Activated CD8-positive, alpha-beta T cell treated with anti-CD3 and anti-CD28 coated beads, Interleukin-2, amount 10 ng/mL, durations not matched to agents 7 days and 5 days (primary cell): ENCODE measurements at regions not wholly inside any gene's neighbourhood (a gene's known extent, or its start where the extent isn't known, plus 50 kb on each side); places are given as distances from the start of the nearest gene placed in this dataset.

Experiments
- ATAC-seq: fragments of 150-1000 bp; cut with Tn5 transposase; one replicate; pipeline ENCODE4 v1.10.0; 2021; ENCODE audit warnings: moderate library complexity
- CTCF ChIA-PET: fragments of 350-600 bp; sonication (Branson Sonifier 250); formaldehyde crosslinking; loops from one replicate; lab custom pipeline; 2021; ENCODE audit warnings: antibody characterized with exemption; lab: Charles Lee
- POLR2A ChIA-PET: fragments of 350-600 bp; sonication (Branson Sonifier 250); formaldehyde crosslinking; loops from one replicate; lab custom pipeline; 2021; ENCODE audit warnings: antibody characterized with exemption; lab: Charles Lee
- DNase-seq: peaks from one replicate; pipeline ENCODE4 v3.0.0-alpha.2; 2020
- H3K27ac Mint-ChIP-seq: one replicate; pipeline ENCODE4 v1.8.0; 2021; ENCODE audit warnings: mild to moderate bottlenecking, mixed read lengths
- H3K27me3 Mint-ChIP-seq: one replicate; pipeline ENCODE4 v1.8.0; 2021; ENCODE audit warnings: low read depth, mixed read lengths
- H3K36me3 Mint-ChIP-seq: one replicate; pipeline ENCODE4 v1.8.0; 2021; ENCODE audit warnings: low read depth, mixed read lengths
- H3K4me1 Mint-ChIP-seq: one replicate; pipeline ENCODE4 v1.8.0; 2021; ENCODE audit warnings: low read depth, mixed read lengths
- H3K4me3 Mint-ChIP-seq: one replicate; pipeline ENCODE4 v1.8.0; 2021; ENCODE audit warnings: mild to moderate bottlenecking, mixed read lengths
- H3K9me3 Mint-ChIP-seq: one replicate; pipeline ENCODE4 v1.8.0; 2022; ENCODE audit warnings: mixed read lengths; ENCODE audit not compliant: insufficient read depth

DNA sequence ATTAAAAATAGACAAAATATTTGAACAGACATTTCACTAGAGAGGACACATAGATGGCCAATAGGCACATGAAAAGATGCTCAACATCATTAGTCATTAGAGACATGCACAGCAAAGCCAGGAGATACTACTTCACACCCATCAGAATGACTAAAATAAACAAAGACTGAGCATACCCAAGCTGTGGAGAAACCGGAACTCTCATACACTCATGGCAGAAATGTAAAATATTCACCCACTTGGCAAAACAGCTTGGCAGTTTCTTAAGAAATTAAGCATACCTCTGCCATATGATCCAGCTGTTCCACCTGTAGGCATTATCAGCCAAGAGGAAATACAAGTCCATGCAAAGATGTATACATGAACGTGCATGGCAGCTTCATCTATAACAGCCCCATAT, 213.4 kb downstream of the TSHZ3 start:
- ChIA-PET POLR2A (no interaction called here), CTCF (no interaction called here)
- no peaks in the 10 kb centered on the region for H3K4me1 Mint-ChIP-seq
- no peak overlapping the region for H3K27ac Mint-ChIP-seq
- H3K36me3 Mint-ChIP-seq = no peaks in the 10 kb centered on the region
- H3K27me3 Mint-ChIP-seq = peaks cover 5% of the 10 kb centered on the region
- no peak for ATAC-seq
- H3K4me3 Mint-ChIP-seq = no peak overlapping the region
- no peak for DNase-seq
- no peaks in the 10 kb centered on the region for H3K9me3 Mint-ChIP-seq

DNA sequence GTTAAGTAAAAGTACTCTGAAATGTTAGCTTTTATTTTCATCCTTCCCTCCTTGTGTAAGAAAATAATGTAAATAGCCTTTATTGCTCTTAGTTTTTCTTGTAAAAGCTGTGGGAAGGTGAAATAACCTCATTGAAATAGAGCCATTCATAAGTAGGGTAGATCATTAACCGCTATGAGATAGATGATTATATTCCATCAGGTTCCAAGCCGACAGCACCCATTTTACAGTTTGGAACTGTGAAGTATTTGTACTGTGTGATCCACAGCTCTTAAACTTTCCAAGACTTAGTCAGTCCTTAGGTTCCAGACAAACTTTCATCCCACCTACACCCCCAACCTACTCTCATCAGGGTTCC, 216.5 kb downstream of the TSHZ3 start:
- Mint-ChIP-seq H3K4me1 (no peaks in the 10 kb centered on the region), H3K4me3 (no peak overlapping the region), H3K27ac (no peak overlapping the region), H3K36me3 (no peaks in the 10 kb centered on the region), H3K27me3 (peaks cover 5% of the 10 kb centered on the region), H3K9me3 (no peaks in the 10 kb centered on the region)
- ATAC-seq (no peak), DNase-seq (no peak)
- ChIA-PET POLR2A (no interaction called here), CTCF (no interaction called here)

DNA sequence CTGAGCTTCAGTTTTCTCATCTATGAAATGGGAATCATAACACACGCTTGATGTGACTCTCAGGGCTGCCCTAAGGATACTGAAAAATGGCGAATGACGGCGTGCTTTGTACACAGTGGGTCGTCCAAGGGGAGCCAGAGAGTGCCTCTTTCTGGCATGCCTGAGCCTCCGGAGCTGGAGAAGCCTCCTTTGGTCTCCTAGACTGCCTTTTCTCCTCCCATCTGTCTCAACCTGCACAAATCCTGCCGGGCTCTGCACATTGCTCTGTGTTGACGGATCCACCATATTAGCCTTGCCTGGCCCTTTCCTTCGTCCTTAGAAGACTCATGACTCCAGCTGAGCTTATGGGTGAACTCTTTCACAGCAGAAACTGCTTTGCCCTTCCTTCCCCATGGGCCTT, 220.9 kb downstream of the TSHZ3 start:
- CTCF ChIA-PET = no interaction called here
- H3K4me3 Mint-ChIP-seq = no peak overlapping the region
- H3K27ac Mint-ChIP-seq = no peak overlapping the region
- ATAC-seq = no peak
- no peak for DNase-seq
- POLR2A ChIA-PET = no interaction called here
- H3K27me3 Mint-ChIP-seq = no peaks in the 10 kb centered on the region
- H3K9me3 Mint-ChIP-seq = no peaks in the 10 kb centered on the region
- no peaks in the 10 kb centered on the region for H3K36me3 Mint-ChIP-seq
- H3K4me1 Mint-ChIP-seq = no peaks in the 10 kb centered on the region

DNA sequence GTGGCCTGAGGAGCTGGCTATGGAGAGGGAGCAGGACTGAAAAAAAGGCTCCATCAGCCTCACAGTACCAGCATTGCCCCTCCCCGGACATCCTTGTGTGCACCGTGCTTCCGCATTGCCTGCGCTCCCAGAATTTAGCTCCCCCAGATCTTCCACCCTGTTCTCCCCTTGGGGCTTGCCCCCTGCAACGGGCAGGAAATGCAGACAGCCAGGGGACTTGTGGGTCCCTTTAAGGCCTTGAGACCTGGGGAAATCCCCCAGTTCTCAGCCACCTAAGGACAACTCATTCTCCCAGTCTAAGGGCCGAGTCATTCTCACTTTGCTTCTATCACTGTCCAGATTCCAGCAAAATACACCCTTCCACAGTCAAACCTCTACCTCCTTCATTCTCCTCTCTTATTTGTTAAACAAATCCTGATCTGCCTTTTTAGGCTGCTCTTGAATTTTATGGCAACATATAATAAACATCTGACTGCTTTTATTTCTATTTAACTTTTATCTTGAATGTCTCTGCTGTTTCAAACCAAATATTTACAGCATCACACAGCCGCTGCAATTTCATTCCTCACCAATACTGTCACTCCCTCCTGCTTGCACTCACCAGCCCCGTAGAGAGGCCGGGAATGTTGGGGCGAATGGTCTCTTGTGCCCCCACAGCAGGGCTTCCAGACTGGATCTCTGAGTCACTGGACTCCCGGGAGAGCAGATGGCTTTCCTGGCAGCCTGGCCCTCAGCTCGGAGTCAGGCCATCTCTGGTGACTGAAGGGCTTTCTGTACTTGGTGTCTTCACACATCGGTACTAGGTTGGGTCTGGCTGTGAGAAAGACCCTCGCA, 221.9 kb downstream of the TSHZ3 start:
- Mint-ChIP-seq H3K9me3 (no peaks in the 10 kb centered on the region), H3K4me3 (no peak overlapping the region), H3K36me3 (no peaks in the 10 kb centered on the region), H3K4me1 (no peaks in the 10 kb centered on the region), H3K27ac (no peak overlapping the region), H3K27me3 (no peaks in the 10 kb centered on the region)
- no peak for DNase-seq
- ChIA-PET POLR2A (no interaction called here), CTCF (no interaction called here)
- no peak for ATAC-seq

DNA sequence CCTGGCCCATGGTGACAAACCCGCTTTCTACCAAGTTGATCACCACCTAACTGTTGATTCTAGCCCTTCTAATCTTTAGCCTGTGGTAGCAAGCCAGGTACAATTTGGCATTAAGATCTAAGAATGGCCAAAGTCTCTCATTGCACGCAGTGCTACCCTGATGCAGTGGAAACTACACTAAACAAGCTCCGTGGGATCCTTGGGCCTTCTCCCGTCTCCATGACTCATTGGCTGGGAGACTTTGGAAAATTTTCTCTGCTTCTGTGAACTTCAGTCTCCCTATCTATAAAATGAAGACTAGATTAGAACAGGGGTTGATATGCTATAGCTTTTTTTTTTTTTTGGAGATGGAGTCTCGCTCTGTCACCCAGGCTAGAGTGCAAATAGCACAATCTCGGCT, 223.0 kb downstream of the TSHZ3 start:
- no peak for DNase-seq
- Mint-ChIP-seq H3K27ac (no peak overlapping the region), H3K36me3 (no peaks in the 10 kb centered on the region), H3K9me3 (no peaks in the 10 kb centered on the region), H3K27me3 (no peaks in the 10 kb centered on the region), H3K4me3 (no peak overlapping the region), H3K4me1 (no peaks in the 10 kb centered on the region)
- POLR2A ChIA-PET = no interaction called here
- ATAC-seq = no peak
- CTCF ChIA-PET = no interaction called here

DNA sequence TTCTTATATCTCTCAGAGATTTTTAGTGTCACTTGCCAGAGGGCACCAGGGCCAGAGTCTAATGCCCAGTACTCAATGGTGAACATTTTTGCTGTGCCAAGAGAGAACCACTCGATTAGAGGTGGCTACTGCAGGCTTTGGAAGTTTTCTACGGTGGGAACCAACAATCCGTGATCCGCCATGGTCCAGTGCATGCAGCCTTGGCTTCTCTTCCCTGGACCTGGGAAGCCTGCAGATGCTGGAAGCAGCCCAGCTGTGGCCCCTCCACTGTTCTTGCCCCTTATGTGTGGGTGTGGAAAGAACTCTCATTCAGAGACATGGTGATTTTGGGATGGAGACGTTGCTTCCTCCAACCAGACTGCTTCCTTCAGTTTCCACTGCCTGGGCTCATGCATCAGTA, 224.2 kb downstream of the TSHZ3 start:
- H3K36me3 Mint-ChIP-seq = no peaks in the 10 kb centered on the region
- DNase-seq = no peak
- no peaks in the 10 kb centered on the region for H3K27me3 Mint-ChIP-seq
- H3K27ac Mint-ChIP-seq = no peak overlapping the region
- ATAC-seq = no peak
- CTCF ChIA-PET = no interaction called here
- no peaks in the 10 kb centered on the region for H3K4me1 Mint-ChIP-seq
- no peaks in the 10 kb centered on the region for H3K9me3 Mint-ChIP-seq
- POLR2A ChIA-PET = no interaction called here
- no peak overlapping the region for H3K4me3 Mint-ChIP-seq

DNA sequence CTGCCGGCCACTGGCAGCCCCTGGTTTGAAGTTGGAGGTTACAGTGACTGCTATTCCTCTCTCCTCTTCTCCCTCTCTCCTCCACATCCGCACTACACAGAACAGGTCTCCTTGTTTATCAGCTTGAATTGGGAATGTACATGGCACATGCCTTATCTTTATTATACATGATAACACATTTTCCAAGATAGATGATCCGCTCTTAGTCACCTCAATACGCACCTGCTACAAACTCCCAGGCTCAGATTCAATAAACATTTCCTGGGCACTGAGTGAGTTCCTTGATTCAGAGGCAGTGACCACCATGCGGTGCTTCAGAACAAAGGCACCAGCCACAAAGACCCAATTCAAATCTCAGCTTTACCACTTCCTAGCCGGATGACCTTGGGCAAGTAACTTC, 227.7 kb downstream of the TSHZ3 start:
- Mint-ChIP-seq H3K4me1 (no peaks in the 10 kb centered on the region), H3K4me3 (no peak overlapping the region), H3K27ac (no peak overlapping the region), H3K27me3 (peaks cover 5% of the 10 kb centered on the region), H3K36me3 (no peaks in the 10 kb centered on the region), H3K9me3 (no peaks in the 10 kb centered on the region)
- DNase-seq (no peak), ATAC-seq (no peak)
- ChIA-PET POLR2A (no interaction called here), CTCF (no interaction called here)

DNA sequence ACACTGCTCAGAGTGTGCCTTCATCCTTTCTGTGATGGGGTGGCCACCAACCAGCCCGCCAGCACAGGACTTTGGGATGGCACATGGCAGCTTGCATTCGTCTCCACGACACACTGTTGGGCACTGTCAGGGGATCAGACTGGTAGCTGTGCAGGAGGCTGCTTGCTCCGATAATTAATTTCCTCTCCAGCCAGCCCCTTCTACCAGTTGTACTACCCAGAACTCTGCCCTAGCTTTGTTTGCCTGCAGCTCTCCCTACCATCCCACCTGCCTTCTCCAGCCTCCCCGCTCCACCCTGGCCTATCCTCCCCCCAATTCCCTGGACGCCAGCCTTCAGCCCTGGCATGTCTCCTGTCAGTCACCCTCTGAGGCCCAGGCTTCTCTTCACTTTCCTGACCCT, 228.3 kb downstream of the TSHZ3 start:
- DNase-seq (no peak), ATAC-seq (no peak)
- no peak overlapping the region for H3K4me3 Mint-ChIP-seq
- no peaks in the 10 kb centered on the region for H3K9me3 Mint-ChIP-seq
- no peaks in the 10 kb centered on the region for H3K36me3 Mint-ChIP-seq
- H3K27me3 Mint-ChIP-seq = peaks cover 5% of the 10 kb centered on the region
- no peaks in the 10 kb centered on the region for H3K4me1 Mint-ChIP-seq
- POLR2A ChIA-PET = no interaction called here
- CTCF ChIA-PET = no interaction called here
- no peak overlapping the region for H3K27ac Mint-ChIP-seq

DNA sequence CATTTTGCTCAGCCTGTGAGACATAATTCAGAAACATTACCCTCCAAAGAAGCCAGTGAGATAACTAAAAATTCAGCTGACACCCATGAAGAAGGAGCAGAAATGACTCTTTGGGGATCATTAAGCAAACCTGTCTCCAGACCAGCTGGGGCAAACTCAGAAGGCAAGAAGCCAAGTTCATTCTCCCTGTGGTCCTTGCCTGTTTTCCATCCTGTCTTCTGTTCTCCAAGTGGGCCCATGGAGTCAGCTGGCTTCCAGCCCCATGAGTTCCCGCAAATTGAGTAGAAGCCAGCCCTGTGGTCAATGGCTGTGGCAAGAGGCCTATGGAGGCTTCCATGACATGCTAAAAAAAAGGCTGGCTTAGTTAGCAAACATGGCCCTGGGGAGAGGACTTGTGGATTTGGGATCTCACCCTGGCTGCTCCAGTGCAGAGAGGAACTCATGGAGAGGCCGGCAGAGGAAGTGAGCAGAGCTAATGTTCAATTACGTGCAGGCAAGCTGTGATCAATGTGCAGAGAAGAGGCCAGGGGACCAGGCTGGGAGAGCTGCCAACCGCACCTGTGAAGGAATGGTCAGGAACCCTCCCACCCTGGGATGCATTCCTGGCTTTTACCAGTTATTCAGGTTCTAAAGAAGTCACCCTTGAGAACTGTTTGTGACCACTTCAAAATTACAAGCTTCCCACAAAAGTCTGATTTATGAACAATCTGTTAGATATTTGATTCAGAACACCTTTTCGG, 229.1 kb downstream of the TSHZ3 start:
- CTCF ChIA-PET = no interaction called here
- H3K4me1 Mint-ChIP-seq = no peaks in the 10 kb centered on the region
- H3K4me3 Mint-ChIP-seq = no peak overlapping the region

DNA sequence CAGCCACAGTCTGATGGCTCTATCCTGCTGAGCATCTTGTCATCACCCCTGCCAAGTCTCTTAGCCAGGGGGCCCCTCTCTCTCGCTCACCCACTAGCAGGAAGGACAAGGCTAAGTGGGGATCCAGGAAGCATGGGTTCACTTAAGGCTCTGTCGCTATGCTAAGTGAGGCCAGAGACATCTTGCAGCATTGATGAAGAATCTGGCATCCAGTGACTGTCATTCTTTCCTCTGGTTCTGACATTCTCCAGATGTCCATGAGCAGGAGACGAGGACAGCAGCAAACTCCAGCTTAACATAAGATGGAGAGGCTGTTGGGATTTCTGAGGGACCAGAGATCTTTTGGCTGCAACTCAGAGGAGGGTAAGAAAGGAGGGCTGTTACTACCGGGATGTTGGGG, 230.2 kb downstream of the TSHZ3 start:
- DNase-seq (no peak), ATAC-seq (no peak)
- Mint-ChIP-seq H3K27me3 (peaks cover 5% of the 10 kb centered on the region), H3K9me3 (no peaks in the 10 kb centered on the region), H3K27ac (no peak overlapping the region), H3K36me3 (no peaks in the 10 kb centered on the region), H3K4me1 (no peaks in the 10 kb centered on the region), H3K4me3 (no peak overlapping the region)
- CTCF ChIA-PET = no interaction called here
- POLR2A ChIA-PET = no interaction called here

More for the DNA sequence above, 229.1 kb downstream of the TSHZ3 start:
- no peak for ATAC-seq
- H3K27me3 Mint-ChIP-seq = peaks cover 5% of the 10 kb centered on the region
- POLR2A ChIA-PET = no interaction called here
- DNase-seq = no peak
- H3K9me3 Mint-ChIP-seq = no peaks in the 10 kb centered on the region
- no peak overlapping the region for H3K27ac Mint-ChIP-seq
- no peaks in the 10 kb centered on the region for H3K36me3 Mint-ChIP-seq

DNA sequence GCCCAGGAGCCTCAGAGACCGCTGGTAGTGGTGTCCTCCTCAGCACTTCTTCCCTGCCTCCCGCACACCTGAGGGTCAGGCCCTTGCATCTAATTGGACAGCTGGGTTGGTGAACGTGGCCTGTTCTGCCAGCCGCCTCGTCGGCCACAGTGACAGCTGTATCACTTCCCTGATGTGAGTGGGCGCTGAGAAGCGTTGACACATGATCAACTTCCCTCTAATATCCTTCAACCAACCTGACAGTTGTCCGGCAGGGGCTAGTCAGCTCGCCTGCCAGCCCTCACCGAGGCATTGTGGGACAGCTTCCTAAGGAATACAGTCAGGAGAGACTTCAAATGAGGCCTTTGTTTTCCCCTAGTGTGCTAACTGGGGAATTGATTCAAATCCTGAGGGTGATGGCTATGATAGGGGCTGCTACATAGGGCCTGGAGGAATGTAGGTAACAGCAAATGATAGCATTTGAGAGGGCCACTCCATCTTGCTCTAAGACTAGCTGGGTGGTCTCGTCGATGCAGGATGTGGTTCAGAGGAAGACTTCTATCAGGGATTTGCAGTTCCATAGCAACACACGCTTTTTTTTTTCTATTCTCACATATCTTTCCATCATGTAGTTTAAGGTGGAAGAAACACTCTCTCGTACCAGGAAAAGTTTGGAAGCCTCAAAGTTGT, 230.8 kb downstream of the TSHZ3 start:
- no peaks in the 10 kb centered on the region for H3K36me3 Mint-ChIP-seq
- peaks cover 5% of the 10 kb centered on the region for H3K27me3 Mint-ChIP-seq
- ATAC-seq (no peak), DNase-seq (no peak)
- H3K4me3 Mint-ChIP-seq = no peak overlapping the region
- CTCF ChIA-PET = no interaction called here
- no peaks in the 10 kb centered on the region for H3K9me3 Mint-ChIP-seq
- H3K4me1 Mint-ChIP-seq = no peaks in the 10 kb centered on the region
- POLR2A ChIA-PET = no interaction called here
- no peak overlapping the region for H3K27ac Mint-ChIP-seq

DNA sequence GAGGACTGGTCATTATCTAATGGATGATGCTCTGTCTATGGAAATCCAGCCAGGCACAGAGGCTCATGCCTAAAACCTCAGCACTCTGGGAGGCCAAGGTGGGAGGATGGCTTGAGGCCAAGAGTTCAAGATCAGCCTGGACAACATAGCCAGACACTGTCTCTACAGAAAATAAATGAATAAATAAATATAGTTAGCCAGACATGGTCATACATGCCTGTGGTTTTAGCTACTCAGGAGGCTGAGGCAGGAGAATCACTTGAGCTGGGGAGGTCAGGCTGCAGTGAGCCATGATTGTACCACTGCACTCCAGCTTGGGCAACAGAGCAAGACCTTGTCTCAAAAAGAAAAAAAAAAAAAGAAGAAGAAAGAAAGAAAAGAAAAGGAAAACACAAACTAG, 234.7 kb downstream of the TSHZ3 start:
- POLR2A ChIA-PET = no interaction called here
- Mint-ChIP-seq H3K4me3 (no peak overlapping the region), H3K9me3 (no peaks in the 10 kb centered on the region), H3K27me3 (peaks cover 19% of the 10 kb centered on the region), H3K4me1 (peaks cover 10% of the 10 kb centered on the region), H3K36me3 (no peaks in the 10 kb centered on the region), H3K27ac (no peak overlapping the region)
- CTCF ChIA-PET = no interaction called here
- no peak for DNase-seq
- no peak for ATAC-seq
